Osteocyte (in vitro differentiated cells): ENCODE measurements at regions not wholly inside any gene's neighbourhood (a gene's known extent, or its start where the extent isn't known, plus 50 kb on each side); places are given as distances from the start of the nearest gene placed in this dataset.

Experiments used
- DNase-seq: peaks from one replicate; pipeline ENCODE4 v3.0.0; 2021; ENCODE audit warnings: mixed read lengths; ENCODE audit not compliant: unreplicated experiment; ENCODE audit errors: extremely low spot score
- H3K27ac Mint-ChIP-seq: one replicate; pipeline ENCODE4 v1.8.0; 2021; ENCODE audit warnings: mild to moderate bottlenecking, mixed read lengths; ENCODE audit not compliant: unreplicated experiment
- H3K27me3 Mint-ChIP-seq: one replicate; pipeline ENCODE4 v1.8.0; 2021; ENCODE audit warnings: mixed read lengths; ENCODE audit not compliant: unreplicated experiment
- H3K36me3 Mint-ChIP-seq: one replicate; pipeline ENCODE4 v1.8.0; 2021; ENCODE audit warnings: mixed read lengths; ENCODE audit not compliant: unreplicated experiment
- H3K4me1 Mint-ChIP-seq: one replicate; pipeline ENCODE4 v1.8.0; 2021; ENCODE audit warnings: mixed read lengths; ENCODE audit not compliant: unreplicated experiment
- H3K4me3 Mint-ChIP-seq: one replicate; pipeline ENCODE4 v1.8.0; 2021; ENCODE audit warnings: mild to moderate bottlenecking, moderate library complexity, mixed read lengths; ENCODE audit not compliant: unreplicated experiment
- H3K9me3 Mint-ChIP-seq: one replicate; pipeline ENCODE4 v1.8.0; 2021; ENCODE audit warnings: mixed read lengths; ENCODE audit not compliant: unreplicated experiment
- CTCF ChIP-seq: fragments of 200-600 bp; sonication (generic); IDR thresholded peaks from 2 replicates; pipeline ENCODE4 v1.5.0; 2021; ENCODE audit warnings: antibody characterized with exemption, mild to moderate bottlenecking, moderate library complexity

GRCh38 chr3:144524531-144524930 lies 552.9 kb downstream of the DIPK2A start:
- Mint-ChIP-seq H3K4me1 (no peaks in the 10 kb centered on the region), H3K9me3 (no peaks in the 10 kb centered on the region), H3K27me3 (no peaks in the 10 kb centered on the region), H3K27ac (no peak overlapping the region), H3K36me3 (no peaks in the 10 kb centered on the region), H3K4me3 (no peak overlapping the region)
- TF ChIP-seq CTCF, result no peak
- no peak for DNase-seq

GRCh38 chr3:144529566-144529965 lies 557.9 kb downstream of the DIPK2A start:
- H3K27ac Mint-ChIP-seq, result no peak overlapping the region
- H3K4me3 Mint-ChIP-seq, result no peak overlapping the region
- no peaks in the 10 kb centered on the region for H3K27me3 Mint-ChIP-seq
- no peaks in the 10 kb centered on the region for H3K36me3 Mint-ChIP-seq
- no peaks in the 10 kb centered on the region for H3K4me1 Mint-ChIP-seq
- no peak for TF ChIP-seq CTCF
- no peak for DNase-seq
- no peaks in the 10 kb centered on the region for H3K9me3 Mint-ChIP-seq

GRCh38 chr3:144544871-144545270 lies 573.2 kb downstream of the DIPK2A start:
- Mint-ChIP-seq H3K9me3 (peaks cover 10% of the 10 kb centered on the region), H3K27ac (no peak overlapping the region), H3K4me1 (peaks cover 3% of the 10 kb centered on the region), H3K36me3 (peaks cover 3% of the 10 kb centered on the region), H3K27me3 (no peaks in the 10 kb centered on the region), H3K4me3 (no peak overlapping the region)
- DNase-seq, result no peak
- no peak for TF ChIP-seq CTCF

- Mint-ChIP-seq H3K27ac (no peak overlapping the region), H3K36me3 (no peaks in the 10 kb centered on the region), H3K9me3 (no peaks in the 10 kb centered on the region)
Observed at GRCh38 chr3:144546539-144546938, 574.9 kb downstream of the DIPK2A start.

GRCh38 chr3:144548346-144548745 lies 576.7 kb downstream of the DIPK2A start:
- H3K27me3 Mint-ChIP-seq, result no peaks in the 10 kb centered on the region
- no peaks in the 10 kb centered on the region for H3K36me3 Mint-ChIP-seq
- no peak for TF ChIP-seq CTCF
- H3K27ac Mint-ChIP-seq, result no peak overlapping the region
- no peaks in the 10 kb centered on the region for H3K9me3 Mint-ChIP-seq
- H3K4me3 Mint-ChIP-seq, result no peak overlapping the region
- DNase-seq, result no peak
- H3K4me1 Mint-ChIP-seq, result peaks cover 11% of the 10 kb centered on the region

More at GRCh38 chr3:144546539-144546938, 574.9 kb downstream of the DIPK2A start:
- Mint-ChIP-seq H3K4me1 (peaks cover 3% of the 10 kb centered on the region), H3K4me3 (no peak overlapping the region), H3K27me3 (no peaks in the 10 kb centered on the region)
- TF ChIP-seq CTCF, result no peak
- DNase-seq, result no peak
